ENCODE measurements at regions not wholly inside any gene's neighbourhood (a gene's known extent, or its start where the extent isn't known, plus 50 kb on each side); places are given as distances from the start of the nearest gene placed in this dataset.

GRCh38 chr12:58633479-58633878, 286.8 kb downstream of the LRIG3 start:
- TF ChIP-seq SIN3A (IDR thresholded peaks at IDR 0.05; ENCODE audit: borderline replicate concordance, insufficient read depth, low read depth, low read length) (no peak), CTCF (IDR thresholded peaks at IDR 0.05) (no peak), REST (IDR thresholded peaks at IDR 0.05; ENCODE audit: insufficient read depth in 1 of 2, low read depth in 2 of 2, low read length in 1 of 2) (no peak), POLR2AphosphoS5 (IDR thresholded peaks at IDR 0.05; ENCODE audit: low read depth, low read length) (no peak), TCF7L2 (IDR thresholded peaks at IDR 0.05; ENCODE audit: low read depth, low read length) (no peak)

All from Panc1 (cell line).